CD8-positive, alpha-beta memory T cell (primary cell): ENCODE measurements at regions not wholly inside any gene's neighbourhood (a gene's known extent, or its start where the extent isn't known, plus 50 kb on each side); places are given as distances from the start of the nearest gene placed in this dataset.
"Not testable (repeated sequence)": the region's sequence is repeated elsewhere in the genome, so short reads cannot be mapped to it uniquely, and the experiment has no call there.

ENCODE experiments used
- CTCF ChIA-PET: fragments of 350-600 bp; sonication (Branson Sonifier 250); formaldehyde crosslinking; loops from one replicate; lab custom pipeline; 2021; ENCODE audit warnings: antibody characterized with exemption; lab: Charles Lee
- POLR2A ChIA-PET: fragments of 350-600 bp; sonication (Branson Sonifier 250); formaldehyde crosslinking; loops from one replicate; lab custom pipeline; 2021; ENCODE audit warnings: antibody characterized with exemption; lab: Charles Lee
- DNase-seq, 5 donors: peaks; one replicate each; pipeline versions ENCODE4 v3.0.0 to v3.0.0-alpha.2; 2020 to 2022; ENCODE audit warnings: mixed read lengths in 1 of 5
- H3K27ac ChIP-seq: one replicate; pipeline ENCODE4 v1.7.0; 2013; ENCODE audit warnings: low read depth, mild to moderate bottlenecking, low read length, moderate library complexity
- H3K27me3 ChIP-seq: 2 replicates; pipeline ENCODE4 v1.7.0; 2013; ENCODE audit warnings: low read length, mild to moderate bottlenecking; ENCODE audit not compliant: insufficient read depth, poor library complexity, severe bottlenecking
- H3K36me3 ChIP-seq: 2 replicates; pipeline ENCODE4 v1.7.0; 2013; ENCODE audit warnings: mild to moderate bottlenecking, low read length, moderate library complexity; ENCODE audit not compliant: insufficient read depth
- H3K4me1 ChIP-seq: 2 replicates; pipeline ENCODE4 v1.7.0; 2013; ENCODE audit warnings: mild to moderate bottlenecking, low read length, moderate library complexity; ENCODE audit not compliant: insufficient read depth
- H3K4me3 ChIP-seq: 2 replicates; pipeline ENCODE4 v1.7.0; 2013; ENCODE audit warnings: mild to moderate bottlenecking, low read length
- H3K9me3 ChIP-seq: 2 replicates; pipeline ENCODE4 v1.7.0; 2013; ENCODE audit warnings: mild to moderate bottlenecking, low read length
- H3K27ac Mint-ChIP-seq, 8 donors: one replicate each; pipeline ENCODE4 v1.8.0; 2020 to 2021; ENCODE audit warnings: mixed read lengths in 8 of 8, mild to moderate bottlenecking in 6 of 8, inconsistent platforms in 3 of 8, moderate library complexity in 3 of 8
- H3K27me3 Mint-ChIP-seq, 2 donors: one replicate each; pipeline ENCODE4 v1.8.0; 2020 to 2021; ENCODE audit warnings: mixed read lengths in 2 of 2, mild to moderate bottlenecking in 1 of 2, moderate library complexity in 1 of 2
- H3K36me3 Mint-ChIP-seq, 3 donors: one replicate each; pipeline ENCODE4 v1.8.0; 2020 to 2021; ENCODE audit warnings: mixed read lengths in 3 of 3, inconsistent platforms in 1 of 3, mild to moderate bottlenecking in 1 of 3
- H3K4me1 Mint-ChIP-seq, 3 donors: one replicate each; pipeline ENCODE4 v1.8.0; 2020 to 2021; ENCODE audit warnings: mixed read lengths in 3 of 3, inconsistent platforms in 1 of 3, mild to moderate bottlenecking in 1 of 3
- H3K4me3 Mint-ChIP-seq, 7 donors: one replicate each; pipeline ENCODE4 v1.8.0; 2020 to 2021; ENCODE audit warnings: mixed read lengths in 7 of 7, mild to moderate bottlenecking in 6 of 7, moderate library complexity in 4 of 7, inconsistent platforms in 2 of 7
- H3K9me3 Mint-ChIP-seq, 5 donors: one replicate each; pipeline ENCODE4 v1.8.0; 2020 to 2022; ENCODE audit warnings: mixed read lengths in 5 of 5, mild to moderate bottlenecking in 3 of 5, moderate library complexity in 2 of 5, inconsistent platforms in 1 of 5

GRCh38 chr16:80915079-80915450, 91.6 kb downstream of the CMC2 start:
- Histone ChIP-seq H3K4me3 (no peak overlapping the region), H3K36me3 (no peaks in the 10 kb centered on the region), H3K27me3 (no peaks in the 10 kb centered on the region), H3K9me3 (no peaks in the 10 kb centered on the region), H3K4me1 (no peaks in the 10 kb centered on the region), H3K27ac (no peak overlapping the region)
- no peak for DNase-seq
- ChIA-PET POLR2A (no interaction called here), CTCF (no interaction called here)
- Mint-ChIP-seq H3K9me3 (peaks cover 0 to 5% (median 3%) of the 10 kb centered on the region in 5 donors), H3K36me3 (no peaks in the 10 kb centered on the region), H3K4me3 (no peak overlapping the region), H3K4me1 (no peaks in the 10 kb centered on the region), H3K27me3 (peaks cover 17 to 52% of the 10 kb centered on the region in 2 donors), H3K27ac (no peak overlapping the region)

- Histone ChIP-seq H3K9me3 (no peaks in the 10 kb centered on the region), H3K36me3 (no peaks in the 10 kb centered on the region), H3K27ac (no peak overlapping the region), H3K4me1 (no peaks in the 10 kb centered on the region), H3K4me3 (no peak overlapping the region), H3K27me3 (no peaks in the 10 kb centered on the region)
- Mint-ChIP-seq H3K4me3 (no peak overlapping the region), H3K27me3 (peaks cover 15 to 50% of the 10 kb centered on the region in 2 donors), H3K9me3 (peaks cover 0 to 5% (median 3%) of the 10 kb centered on the region in 5 donors), H3K4me1 (no peaks in the 10 kb centered on the region), H3K27ac (no peak overlapping the region), H3K36me3 (no peaks in the 10 kb centered on the region)
- POLR2A ChIA-PET: no interaction called here
- DNase-seq: no peak
- CTCF ChIA-PET: no interaction called here
Observed at GRCh38 chr16:80914379-80915078, 92.2 kb downstream of the CMC2 start.

GRCh38 chr16:80913397-80913796, 93.3 kb downstream of the CMC2 start:
- ChIA-PET POLR2A (no interaction called here), CTCF (no interaction called here)
- H3K27me3 ChIP-seq: no peaks in the 10 kb centered on the region
- Mint-ChIP-seq H3K9me3 (peaks cover 0 to 5% (median 3%) of the 10 kb centered on the region in 5 donors), H3K27ac (no peak overlapping the region), H3K4me3 (no peak overlapping the region), H3K36me3 (no peaks in the 10 kb centered on the region), H3K4me1 (no peaks in the 10 kb centered on the region), H3K27me3 (peaks cover 13 to 43% of the 10 kb centered on the region in 2 donors)
- no peak for DNase-seq
- H3K36me3 ChIP-seq: no peaks in the 10 kb centered on the region
- H3K4me1 ChIP-seq: no peaks in the 10 kb centered on the region
- H3K9me3 ChIP-seq: no peaks in the 10 kb centered on the region
- H3K4me3 ChIP-seq: no peak overlapping the region
- no peak overlapping the region for H3K27ac ChIP-seq

- Histone ChIP-seq H3K4me3 (no peak overlapping the region), H3K36me3 (no peaks in the 10 kb centered on the region), H3K4me1 (no peaks in the 10 kb centered on the region), H3K27me3 (no peaks in the 10 kb centered on the region), H3K27ac (no peak overlapping the region), H3K9me3 (no peaks in the 10 kb centered on the region)
- Mint-ChIP-seq H3K4me1 (no peaks in the 10 kb centered on the region), H3K9me3 (peaks cover 0 to 5% (median 3%) of the 10 kb centered on the region in 5 donors), H3K27me3 (peaks cover 13 to 46% of the 10 kb centered on the region in 2 donors), H3K4me3 (no peak overlapping the region), H3K27ac (no peak overlapping the region), H3K36me3 (no peaks in the 10 kb centered on the region)
- ChIA-PET CTCF (no interaction called here), POLR2A (no interaction called here)
- DNase-seq: no peak
Observed at GRCh38 chr16:80912651-80913050, 94.0 kb downstream of the CMC2 start.

- H3K4me3 ChIP-seq: no peak overlapping the region
- Mint-ChIP-seq H3K27ac (no peak overlapping the region), H3K4me1 (no peaks in the 10 kb centered on the region), H3K9me3 (peaks cover 0 to 5% (median 3%) of the 10 kb centered on the region in 5 donors), H3K27me3 (peaks cover 10 to 43% of the 10 kb centered on the region in 2 donors), H3K36me3 (no peaks in the 10 kb centered on the region), H3K4me3 (no peak overlapping the region)
- H3K36me3 ChIP-seq: no peaks in the 10 kb centered on the region
- ChIA-PET POLR2A (no interaction called here), CTCF (no interaction called here)
- H3K9me3 ChIP-seq: no peaks in the 10 kb centered on the region
- no peak overlapping the region for H3K27ac ChIP-seq
- no peak for DNase-seq
- H3K4me1 ChIP-seq: no peaks in the 10 kb centered on the region
- no peaks in the 10 kb centered on the region for H3K27me3 ChIP-seq
Observed at GRCh38 chr16:80910434-80910833, 96.3 kb downstream of the CMC2 start.

- H3K27me3 ChIP-seq: no peaks in the 10 kb centered on the region
Observed at GRCh38 chr16:80909720-80910119, 97.0 kb downstream of the CMC2 start.

GRCh38 chr16:80906169-80906568, 100.5 kb downstream of the CMC2 start:
- H3K4me1 ChIP-seq, H3K27me3 ChIP-seq, H3K27ac ChIP-seq, H3K9me3 Mint-ChIP-seq, DNase-seq, H3K4me3 ChIP-seq, H3K4me1 Mint-ChIP-seq, H3K27ac Mint-ChIP-seq, H3K36me3 ChIP-seq, H3K36me3 Mint-ChIP-seq, H3K9me3 ChIP-seq, CTCF ChIA-PET, H3K4me3 Mint-ChIP-seq, POLR2A ChIA-PET: not testable (repeated sequence)
- H3K27me3 Mint-ChIP-seq: peaks cover 1 to 27% of the 10 kb centered on the region in 2 donors

More at GRCh38 chr16:80909720-80910119, 97.0 kb downstream of the CMC2 start:
- Mint-ChIP-seq H3K9me3 (peaks cover 0 to 5% (median 2%) of the 10 kb centered on the region in 5 donors), H3K36me3 (no peaks in the 10 kb centered on the region), H3K27ac (no peak overlapping the region), H3K4me1 (no peaks in the 10 kb centered on the region), H3K4me3 (no peak overlapping the region), H3K27me3 (peaks cover 10 to 43% of the 10 kb centered on the region in 2 donors)
- ChIA-PET POLR2A (no interaction called here), CTCF (no interaction called here)
- Histone ChIP-seq H3K4me3 (no peak overlapping the region), H3K36me3 (no peaks in the 10 kb centered on the region), H3K9me3 (no peaks in the 10 kb centered on the region), H3K4me1 (no peaks in the 10 kb centered on the region), H3K27ac (no peak overlapping the region)
- DNase-seq: no peak

GRCh38 chr16:80903616-80904015, 99.2 kb upstream of the CDYL2 start:
- no peaks in the 10 kb centered on the region for H3K27me3 ChIP-seq
- H3K9me3 ChIP-seq: no peaks in the 10 kb centered on the region
- no peak overlapping the region for H3K27ac ChIP-seq
- DNase-seq: no peak
- H3K4me1 Mint-ChIP-seq: no peaks in the 10 kb centered on the region
- no peak overlapping the region for H3K4me3 ChIP-seq
- H3K4me3 Mint-ChIP-seq: no peak overlapping the region
- no peaks in the 10 kb centered on the region for H3K36me3 ChIP-seq
- CTCF ChIA-PET: no interaction called here
- no peaks in the 10 kb centered on the region for H3K9me3 Mint-ChIP-seq
- peaks cover 6 to 22% of the 10 kb centered on the region in 2 donors for H3K27me3 Mint-ChIP-seq
- no peak overlapping the region for H3K27ac Mint-ChIP-seq
- H3K36me3 Mint-ChIP-seq: no peaks in the 10 kb centered on the region
- no peaks in the 10 kb centered on the region for H3K4me1 ChIP-seq
- POLR2A ChIA-PET: no interaction called here
